GM18498 (cell line): ENCODE measurements at regions not wholly inside any gene's neighbourhood (a gene's known extent, or its start where the extent isn't known, plus 50 kb on each side); places are given as distances from the start of the nearest gene placed in this dataset.

Experiments used
- ATAC-seq: cut with Tn5 transposase; IDR thresholded peaks from one replicate; pipeline ENCODE4 v1.9.1; 2021; ENCODE audit warnings: mild to moderate bottlenecking, moderate library complexity; ENCODE audit not compliant: unreplicated experiment

DNA sequence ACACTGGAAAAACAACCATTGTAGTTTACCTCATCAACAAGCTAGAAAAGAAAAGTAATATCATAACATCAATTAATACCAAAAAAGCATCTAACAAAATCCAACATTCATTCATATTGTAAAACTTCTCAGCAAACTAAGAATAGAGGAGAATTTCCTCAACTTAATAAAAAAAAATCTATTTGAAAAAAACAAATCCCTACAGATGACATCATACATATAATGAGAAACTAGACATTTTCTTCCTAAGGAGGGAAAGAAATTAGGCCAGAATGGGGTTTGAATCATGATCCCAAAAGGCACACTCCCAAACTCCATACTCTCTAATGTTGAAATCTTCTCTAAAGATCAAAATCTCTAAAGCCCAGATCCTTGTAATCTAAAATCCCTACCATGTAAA lies 460.0 kb downstream of the IRS1 start:
- ATAC-seq = no peak

- no peak for ATAC-seq
Measured at GRCh38 chr2:226338825-226339224, 460.8 kb downstream of the IRS1 start.

- ATAC-seq = no peak
Measured at GRCh38 chr2:226337941-226338600, 461.5 kb downstream of the IRS1 start.

DNA sequence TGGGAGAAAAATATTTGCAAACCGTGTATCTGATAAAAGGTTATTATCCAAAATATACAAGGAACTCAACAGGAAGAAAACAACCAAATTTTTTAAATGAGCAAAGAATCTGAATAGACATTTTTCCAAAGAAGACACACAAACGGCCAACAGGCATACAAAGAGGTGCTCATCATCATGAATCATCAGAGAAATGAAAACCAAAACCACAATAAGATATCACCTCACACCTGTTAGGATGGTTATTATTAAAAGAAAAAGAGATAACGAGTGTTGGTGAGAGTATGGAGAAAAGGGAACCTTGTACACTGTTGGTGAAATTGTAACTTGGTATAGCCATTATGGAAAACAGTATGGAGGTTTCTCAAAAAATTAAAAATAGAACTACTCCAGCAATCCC lies 463.3 kb downstream of the IRS1 start:
- ATAC-seq = no peak

DNA sequence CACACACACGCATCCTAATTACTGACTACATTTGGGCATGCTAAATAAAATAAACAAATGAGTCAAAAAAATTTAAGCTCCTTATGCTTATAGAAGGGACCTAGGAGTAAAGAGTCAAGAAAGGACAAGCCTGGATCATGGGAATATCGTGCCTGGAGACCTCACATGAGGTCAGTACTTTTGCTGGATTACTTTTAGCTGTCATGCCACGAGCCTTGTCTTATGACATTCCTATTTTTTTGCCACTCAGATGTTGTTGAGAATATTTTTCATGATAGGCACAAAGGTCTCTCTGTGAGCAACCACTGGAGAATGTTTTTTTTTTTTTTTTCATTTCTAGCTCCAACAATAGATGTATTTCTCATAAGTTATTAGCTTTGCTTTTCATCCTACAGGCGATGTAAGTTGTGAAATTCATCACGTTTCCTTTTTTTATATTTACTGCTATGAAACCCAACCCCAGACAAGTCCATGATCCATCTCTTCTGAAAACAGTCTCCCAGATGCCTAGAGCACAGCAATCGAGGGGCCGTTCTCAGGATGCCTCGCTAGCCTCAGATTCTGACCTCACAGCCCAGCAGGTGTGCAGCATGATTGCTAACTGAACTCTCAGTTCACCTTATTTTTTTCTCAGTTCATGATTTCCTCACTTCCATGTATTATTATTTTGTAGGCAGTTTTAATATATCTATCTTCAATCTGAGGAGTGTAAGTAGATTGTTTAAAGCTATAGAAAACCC lies 464.5 kb downstream of the IRS1 start:
- no peak for ATAC-seq

DNA sequence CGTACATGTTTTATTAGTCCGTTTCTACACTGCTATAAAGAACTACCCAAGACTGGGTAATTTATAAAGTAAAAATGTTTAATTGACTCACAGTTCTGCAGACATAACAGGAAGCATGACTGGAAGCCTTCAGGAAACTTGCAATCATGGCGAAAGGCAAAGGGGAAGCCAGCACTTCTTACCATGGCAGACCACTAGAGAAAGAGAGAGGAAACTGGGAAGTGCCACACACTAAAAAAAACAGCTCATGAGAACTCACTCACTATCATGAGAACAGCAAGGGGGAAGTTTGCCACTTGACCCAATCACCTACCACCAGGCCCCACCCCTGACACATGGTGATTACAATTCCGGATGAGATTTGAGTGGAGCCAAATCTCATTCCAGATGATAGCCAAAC lies 466.2 kb downstream of the IRS1 start:
- ATAC-seq = no peak

GRCh38 chr2:226330206-226330605 lies 469.4 kb downstream of the IRS1 start:
- ATAC-seq = no peak

DNA sequence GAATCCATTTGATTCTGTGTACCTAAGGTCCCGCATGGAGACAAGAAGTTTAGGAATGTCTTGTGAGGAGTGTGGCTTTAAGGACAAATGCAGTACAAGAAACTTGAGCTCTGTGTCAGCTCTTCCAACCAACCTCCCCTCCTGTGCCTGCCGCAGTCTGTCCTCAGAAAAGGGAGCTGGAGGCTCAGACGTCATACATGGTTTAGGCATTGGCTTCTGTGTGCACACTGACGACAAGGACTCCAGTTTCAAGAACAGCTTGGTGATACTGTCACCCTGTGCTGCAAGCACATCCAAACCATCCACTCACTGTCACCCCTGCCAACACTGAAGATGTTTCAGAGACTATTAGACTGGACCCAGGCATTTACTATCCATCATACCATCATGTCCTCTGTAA lies 470.4 kb downstream of the IRS1 start:
- ATAC-seq = no peak

DNA sequence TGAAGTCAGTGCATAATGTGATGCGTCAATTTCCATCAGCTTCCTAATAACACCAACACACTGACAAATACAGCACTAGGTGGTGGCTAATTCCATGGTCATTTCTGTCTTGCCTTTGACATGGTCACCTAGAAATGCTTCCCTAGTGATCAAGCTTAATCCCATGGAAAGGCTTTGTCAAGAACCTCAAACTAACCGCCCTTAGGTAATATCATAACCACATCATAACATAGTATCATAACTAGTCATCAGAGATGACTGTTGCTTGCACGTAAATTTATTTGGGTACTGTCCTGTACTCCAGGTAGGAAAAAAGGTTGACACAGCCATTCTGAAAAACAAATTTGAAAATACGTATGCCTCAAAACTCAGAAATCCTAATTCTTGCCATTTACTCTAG lies 471.8 kb downstream of the IRS1 start:
- no peak for ATAC-seq

DNA sequence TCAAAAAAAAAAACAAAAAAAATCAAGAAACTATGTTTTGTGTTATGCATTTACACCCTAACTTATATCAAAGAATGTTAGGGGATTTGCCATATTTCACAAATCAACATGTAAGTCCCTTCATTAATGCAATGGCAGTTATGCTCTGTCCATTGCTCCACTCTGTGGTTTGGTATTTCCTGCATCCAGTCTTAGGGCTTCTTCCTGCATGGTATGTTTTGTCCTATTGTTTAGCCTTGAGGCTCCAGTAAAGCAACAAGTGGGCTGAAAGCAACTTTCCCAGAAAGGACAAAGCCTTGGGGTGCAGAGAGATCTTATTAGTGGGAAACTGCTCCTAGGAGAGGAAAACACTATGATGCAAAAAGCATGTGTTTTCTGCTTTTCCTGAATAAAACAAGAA lies 474.1 kb downstream of the IRS1 start:
- ATAC-seq = no peak

- no peak for ATAC-seq
Measured at GRCh38 chr2:226320076-226320948, 479.3 kb downstream of the IRS1 start.

DNA sequence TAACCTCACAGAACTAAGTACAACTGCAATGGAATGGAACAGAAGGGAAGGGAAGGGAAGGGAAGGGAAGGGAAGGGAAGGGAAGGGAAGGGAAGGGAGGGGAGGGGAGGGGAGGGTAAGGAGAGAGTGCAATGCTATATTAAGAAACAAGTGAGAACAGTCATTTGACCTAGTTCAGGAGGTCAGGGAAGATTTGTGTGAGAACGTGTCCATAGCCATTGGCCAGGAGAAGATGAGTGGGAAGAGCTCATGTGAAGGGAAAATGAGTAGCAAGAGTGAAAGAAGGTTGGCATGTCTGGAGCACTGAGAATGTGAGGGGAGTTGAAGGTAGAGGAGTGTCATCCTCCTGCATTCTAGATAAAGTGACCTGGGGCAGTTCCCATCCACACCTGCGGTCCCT lies 481.6 kb downstream of the IRS1 start:
- no peak for ATAC-seq

DNA sequence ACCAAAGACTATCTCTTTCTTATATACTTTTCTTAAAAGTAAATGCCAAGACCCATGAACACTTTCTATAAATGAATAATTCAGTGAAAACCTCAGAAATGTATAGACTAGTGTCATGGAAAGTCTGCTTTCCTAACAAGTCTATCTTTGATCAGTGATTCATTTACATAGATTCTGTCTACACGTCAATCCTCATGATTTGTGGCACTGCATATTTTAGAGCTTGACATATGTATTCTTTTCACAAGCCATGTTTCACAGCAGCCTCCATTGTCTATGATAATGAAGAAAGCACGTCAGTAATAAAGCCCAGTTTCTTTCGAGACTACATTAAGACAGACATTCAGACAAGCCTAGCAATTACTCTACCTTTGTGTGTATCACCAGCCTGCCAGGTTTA lies 486.6 kb downstream of the IRS1 start:
- ATAC-seq = no peak

DNA sequence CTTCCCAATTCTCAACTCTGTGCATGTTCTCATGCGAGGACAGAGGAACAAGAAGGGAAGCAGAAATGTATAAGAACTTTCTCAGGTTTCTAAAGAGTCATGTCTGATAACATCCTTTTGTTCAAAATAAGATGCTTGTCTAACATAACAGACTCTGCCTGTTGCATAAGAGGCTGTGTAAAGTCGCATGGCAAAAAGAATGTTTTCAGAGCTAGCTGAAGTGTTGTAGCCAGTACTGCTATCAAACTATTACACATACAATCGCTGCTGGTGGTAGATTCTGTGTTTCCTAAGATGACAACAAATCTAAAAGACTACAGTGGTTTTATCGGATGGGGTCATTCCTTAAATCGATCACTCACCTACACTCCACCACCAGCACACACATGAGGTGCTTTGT lies 487.5 kb downstream of the IRS1 start:
- no peak for ATAC-seq

GRCh38 chr2:226310146-226310545 lies 489.5 kb downstream of the IRS1 start:
- no peak for ATAC-seq

GRCh38 chr2:226308986-226309385 lies 490.6 kb downstream of the IRS1 start:
- no peak for ATAC-seq

DNA sequence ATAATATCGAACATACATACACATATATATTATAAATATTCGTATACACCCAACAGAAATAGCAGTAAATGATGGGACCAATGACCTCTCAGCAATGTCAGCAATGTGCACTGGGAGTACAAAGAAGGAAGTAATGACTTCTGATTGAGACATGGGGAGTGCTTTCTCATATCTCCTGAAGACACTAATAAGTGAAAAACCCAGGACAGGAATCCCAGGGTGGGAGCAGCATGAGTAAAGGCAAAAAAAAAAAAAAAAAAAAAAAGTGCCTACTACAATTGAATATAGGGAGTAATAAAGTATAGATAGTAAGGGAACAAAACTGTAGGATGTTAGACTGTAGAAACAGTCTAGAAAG lies 491.3 kb downstream of the IRS1 start:
- no peak for ATAC-seq

- no peak for ATAC-seq
Measured at GRCh38 chr2:226307487-226308322, 491.9 kb downstream of the IRS1 start.

- ATAC-seq = no peak
Measured at GRCh38 chr2:226306969-226307368, 492.7 kb downstream of the IRS1 start.

DNA sequence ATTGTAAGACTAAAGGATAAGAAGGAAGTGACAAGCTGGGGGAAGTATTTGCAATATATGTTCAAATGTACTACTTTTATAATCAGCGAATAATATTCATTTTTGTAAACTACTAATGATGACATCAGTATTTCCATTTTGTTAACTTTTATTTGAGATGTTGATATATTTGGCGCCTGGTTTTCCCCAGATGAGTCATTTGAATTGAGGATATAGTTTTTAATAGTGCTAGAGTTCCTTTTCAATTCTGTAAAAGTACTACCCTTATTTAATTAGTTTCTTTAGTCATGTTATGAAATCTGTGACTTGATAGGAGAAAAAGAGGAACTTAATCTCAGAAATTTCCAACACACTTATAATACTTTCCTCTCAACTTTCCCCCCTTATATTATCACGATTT lies 495.3 kb downstream of the IRS1 start:
- ATAC-seq = no peak

- no peak for ATAC-seq
Measured at GRCh38 chr2:226303707-226304106, 495.9 kb downstream of the IRS1 start.
